Sigmoid colon (tissue), 6 donors: ENCODE measurements at regions not wholly inside any gene's neighbourhood (a gene's known extent, or its start where the extent isn't known, plus 50 kb on each side); places are given as distances from the start of the nearest gene placed in this dataset.

Experiments used
- DNase-seq: peaks from one replicate; pipeline ENCODE4 v3.0.0-alpha.2; 2019
- H3K27ac ChIP-seq, 4 donors: fragments of 200-600 bp; sonication (generic); one replicate each; pipeline ENCODE4 v1.5.1; 2016 to 2019; ENCODE audit warnings: mild to moderate bottlenecking in 1 of 4
- H3K27me3 ChIP-seq, 3 donors: fragments of 200-600 bp; sonication (generic); one replicate each; pipeline ENCODE4 v1.5.1; 2019; ENCODE audit warnings: mild to moderate bottlenecking in 1 of 3
- H3K36me3 ChIP-seq, 4 donors: fragments of 200-600 bp; sonication (generic); one replicate each; pipeline ENCODE4 v1.5.1; 2016 to 2019
- H3K4me1 ChIP-seq, 4 donors: fragments of 200-600 bp; sonication (generic); one replicate each; pipeline ENCODE4 v1.5.1; 2017 to 2019
- H3K4me3 ChIP-seq, 4 donors: fragments of 200-600 bp; sonication (generic); one replicate each; pipeline ENCODE4 v1.5.1; 2017 to 2019; ENCODE audit warnings: mild to moderate bottlenecking in 2 of 4, moderate library complexity in 1 of 4
- H3K9me3 ChIP-seq, 4 donors: fragments of 200-600 bp in 3 of 4; sonication (generic) in 3 of 4; one replicate each; pipeline versions ENCODE4 v1.5.1 to v1.6.1; 2013 to 2019
- CTCF ChIP-seq, 4 experiments: fragments of 450-650 bp in 3 of 4; fragments of 200-600 bp in 1 of 4; IDR thresholded peaks; one replicate each; pipeline ENCODE4 v1.5.1; 2016 to 2019; ENCODE audit warnings: antibody characterized with exemption in 4 of 4, mild to moderate bottlenecking in 3 of 4, moderate library complexity in 2 of 4
- EP300 ChIP-seq, 4 donors: sonication (generic); formaldehyde crosslinking; IDR thresholded peaks; one replicate each; pipeline ENCODE4 v1.6.1; 2017; ENCODE audit warnings: antibody characterized with exemption in 4 of 4
- POLR2A ChIP-seq, 2 donors: fragments of 450-650 bp; IDR thresholded peaks; one replicate each; pipeline ENCODE4 v1.6.1; 2016; ENCODE audit warnings: antibody characterized with exemption in 2 of 2, mild to moderate bottlenecking in 2 of 2, moderate library complexity in 2 of 2
- POLR2AphosphoS5 ChIP-seq, 4 donors: sonication (generic); formaldehyde crosslinking; IDR thresholded peaks; one replicate each; pipeline ENCODE4 v1.6.1; 2017; ENCODE audit warnings: antibody characterized with exemption in 4 of 4
- WGBS, 2 donors: extraction: QIAGEN DNeasy Blood & Tissue Kit; methylation state at CpG; one replicate each; pipeline ENCODE4 v1.1.7; 2013; 5-methylcytosine and 5-hydroxymethylcytosine counted together
- intact Hi-C: fragments of 100-400 bp; cut with DNase I; formaldehyde crosslinking; loops from one replicate; pipeline ENCODE4 v1.15.1; 2023
- donor health status: healthy with polysubstance abuse.
- donor health status: healthy.

DNA sequence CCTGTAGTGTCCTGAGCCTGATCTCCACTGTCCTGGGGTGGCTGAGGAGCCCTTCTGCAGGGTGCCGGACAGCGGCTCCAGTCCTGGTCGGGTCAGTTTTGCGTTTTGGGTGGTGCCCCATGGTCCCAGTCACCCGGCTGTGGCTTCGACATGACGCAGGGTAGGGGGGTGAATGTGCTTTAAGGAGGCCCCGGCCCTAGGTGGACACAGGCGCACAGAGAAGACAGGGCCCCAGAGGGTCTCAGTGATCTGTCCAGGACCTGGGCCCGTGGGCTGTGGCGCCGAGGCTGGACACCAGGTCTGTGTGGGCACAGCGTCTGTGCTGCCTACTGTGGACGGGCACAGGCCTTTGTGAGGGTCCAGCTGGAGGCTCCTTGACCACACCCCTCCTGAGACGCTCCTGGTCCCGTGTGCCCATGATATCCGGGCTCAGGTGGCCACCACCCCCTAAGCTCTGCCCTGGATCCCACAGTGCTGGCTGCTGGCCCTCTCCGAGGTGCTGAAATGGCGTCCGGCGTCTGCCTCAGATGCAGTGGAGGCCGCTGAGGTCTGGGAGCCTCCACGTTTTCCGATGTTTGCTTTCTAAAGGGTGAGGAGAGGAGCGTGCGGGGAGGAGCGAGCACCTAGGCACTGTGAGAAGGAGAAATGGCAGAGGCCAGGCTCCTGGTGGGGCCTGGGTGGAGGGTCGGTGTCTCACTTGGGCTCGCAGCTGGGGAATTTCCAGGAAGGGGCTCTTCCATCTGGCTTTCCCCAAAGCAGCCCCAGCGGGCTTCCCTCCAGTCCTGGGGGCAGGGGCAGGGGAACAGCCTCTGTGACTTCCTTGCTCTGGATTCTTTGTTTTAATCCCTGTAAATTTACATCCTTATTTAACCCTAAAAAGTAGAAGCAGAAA lies 56.1 kb upstream of the ACSF3 start:
- Histone ChIP-seq H3K27me3 (peaks cover 11 to 89% (median 50%) of the 10 kb centered on the region in 3 donors), H3K9me3 (no peaks in the 10 kb centered on the region), H3K4me3 (no peak overlapping the region), H3K27ac (no peak overlapping the region), H3K36me3 (no peaks in the 10 kb centered on the region), H3K4me1 (no peaks in the 10 kb centered on the region)
- TF ChIP-seq POLR2AphosphoS5 (IDR thresholded peaks at IDR 0.05), result no peak
- TF ChIP-seq POLR2A (IDR thresholded peaks at IDR 0.05), result no peak
- no peak for TF ChIP-seq CTCF (IDR thresholded peaks at IDR 0.05)
- no peak for TF ChIP-seq EP300 (IDR thresholded peaks at IDR 0.05)
- intact Hi-C loops, result no loop called here
- 46 to 48% methylated on average over 30 of the region's 30 CpGs for WGBS, 2 donors
- DNase-seq, result no peak

DNA sequence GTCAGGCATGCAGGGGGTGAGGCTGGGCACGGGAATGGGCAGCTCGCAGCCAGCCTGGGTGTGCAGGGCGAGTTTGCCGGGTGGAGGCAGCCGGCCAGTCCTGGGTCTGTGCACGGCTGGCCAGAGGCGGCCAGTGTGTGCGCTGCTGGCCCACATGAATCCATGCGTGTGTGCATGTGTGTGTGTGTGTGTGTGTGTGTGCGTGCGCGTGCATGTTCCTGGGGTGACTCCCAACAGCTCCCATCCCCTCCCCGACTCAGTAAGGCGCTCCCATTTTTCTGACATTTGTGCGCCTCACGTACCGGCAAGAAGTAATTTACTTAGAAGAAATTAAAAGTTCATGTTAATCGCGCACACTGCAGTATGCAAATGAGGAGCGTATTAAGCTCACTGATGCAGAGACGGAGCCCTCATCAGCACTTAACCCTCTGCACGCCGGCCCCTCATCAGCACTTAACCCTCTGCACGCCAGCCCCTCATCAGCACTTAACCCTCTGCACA lies 55.4 kb upstream of the ACSF3 start:
- TF ChIP-seq CTCF (IDR thresholded peaks at IDR 0.05), result no peak
- TF ChIP-seq POLR2AphosphoS5 (IDR thresholded peaks at IDR 0.05), result no peak
- TF ChIP-seq EP300 (IDR thresholded peaks at IDR 0.05), result no peak
- no peak for TF ChIP-seq POLR2A (IDR thresholded peaks at IDR 0.05)
- H3K27me3 ChIP-seq, result peaks cover 11 to 89% (median 54%) of the 10 kb centered on the region in 3 donors
- 58 to 61% methylated on average over 24 of the region's 24 CpGs for WGBS, 2 donors
- DNase-seq, result no peak
- no peaks in the 10 kb centered on the region for H3K4me1 ChIP-seq
- no peaks in the 10 kb centered on the region for H3K9me3 ChIP-seq
- intact Hi-C loops, result no loop called here
- H3K36me3 ChIP-seq, result no peaks in the 10 kb centered on the region
- H3K27ac ChIP-seq, result no peak overlapping the region
- H3K4me3 ChIP-seq, result no peak overlapping the region

- Histone ChIP-seq H3K4me1 (no peaks in the 10 kb centered on the region), H3K27ac (no peak overlapping the region), H3K9me3 (no peaks in the 10 kb centered on the region), H3K4me3 (no peak overlapping the region), H3K27me3 (peaks cover 11 to 90% (median 59%) of the 10 kb centered on the region in 3 donors), H3K36me3 (no peaks in the 10 kb centered on the region)
- no peak for DNase-seq
- WGBS, 2 donors, result 82 to 88% methylated on average over 29 of the region's 29 CpGs
- intact Hi-C loops, result no loop called here
- TF ChIP-seq CTCF (IDR thresholded peaks at IDR 0.05) (no peak), POLR2AphosphoS5 (IDR thresholded peaks at IDR 0.05) (no peak), POLR2A (IDR thresholded peaks at IDR 0.05) (no peak), EP300 (IDR thresholded peaks at IDR 0.05) (no peak)
These were observed 54.6 kb upstream of the ACSF3 start for GRCh38 chr16:89038811-89039735.

- TF ChIP-seq EP300 (IDR thresholded peaks at IDR 0.05) (no peak), POLR2AphosphoS5 (IDR thresholded peaks at IDR 0.05) (no peak), CTCF (IDR thresholded peaks at IDR 0.05) (no peak), POLR2A (IDR thresholded peaks at IDR 0.05) (no peak)
- Histone ChIP-seq H3K4me1 (no peaks in the 10 kb centered on the region), H3K4me3 (no peak overlapping the region), H3K27me3 (peaks cover 11 to 88% (median 64%) of the 10 kb centered on the region in 3 donors), H3K27ac (no peak overlapping the region), H3K9me3 (no peaks in the 10 kb centered on the region), H3K36me3 (no peaks in the 10 kb centered on the region)
- DNase-seq, result no peak
- intact Hi-C loops, result no loop called here
- 80 to 84% methylated on average over 18 of the region's 18 CpGs for WGBS, 2 donors
These were observed 53.9 kb upstream of the ACSF3 start for GRCh38 chr16:89039756-89040155.
